ENCODE measurements at regions not wholly inside any gene's neighbourhood (a gene's known extent, or its start where the extent isn't known, plus 50 kb on each side); places are given as distances from the start of the nearest gene placed in this dataset.

GRCh38 chr19:46944123-46944748 is 75.4 kb upstream of the NPAS1 start:
- Histone ChIP-seq H3K27ac (ENCODE audit: low read depth, low read length) (peak overlapping the region; percentile 69), H3K27me3 (ENCODE audit: control insufficient read depth, insufficient read depth, low read length) (no peaks in the 10 kb centered on the region), H3K9me3 (ENCODE audit: control insufficient read depth, insufficient read depth, low read length) (no peaks in the 10 kb centered on the region), H3K4me3 (ENCODE audit: low read depth, low read length) (no peak overlapping the region), H3K36me3 (ENCODE audit: control insufficient read depth, insufficient read depth, low read length) (peaks cover 12% of the 10 kb centered on the region), H3K4me1 (ENCODE audit: control insufficient read depth, insufficient read depth, low read length) (peaks cover 26% of the 10 kb centered on the region)
- DNase-seq (ENCODE audit: low read depth in 4 of 6, low spot score in 6 of 6) = peak in 1 of 6 donors; percentile 26
- 50% methylated on average over 1 of the region's 5 CpGs for WGBS (ENCODE audit: insufficient coverage)

- Histone ChIP-seq H3K27me3 (ENCODE audit: control insufficient read depth, insufficient read depth, low read length) (no peaks in the 10 kb centered on the region), H3K4me3 (ENCODE audit: low read depth, low read length) (no peak overlapping the region), H3K36me3 (ENCODE audit: control insufficient read depth, insufficient read depth, low read length) (peaks cover 11% of the 10 kb centered on the region), H3K27ac (ENCODE audit: low read depth, low read length) (peak overlapping the region; percentile 69), H3K4me1 (ENCODE audit: control insufficient read depth, insufficient read depth, low read length) (peaks cover 26% of the 10 kb centered on the region), H3K9me3 (ENCODE audit: control insufficient read depth, insufficient read depth, low read length) (no peaks in the 10 kb centered on the region)
- 6% methylated on average over 5 of the region's 7 CpGs for WGBS (ENCODE audit: insufficient coverage)
- DNase-seq (ENCODE audit: low read depth in 4 of 6, low spot score in 6 of 6) = peak in 3 of 6 donors; percentile 31 to 79 (median 70)
These were observed 74.6 kb upstream of the NPAS1 start for GRCh38 chr19:46944918-46945628.

GRCh38 chr19:46945694-46946489 is 73.7 kb upstream of the NPAS1 start:
- H3K4me3 ChIP-seq (ENCODE audit: low read depth, low read length) = no peak overlapping the region
- no peaks in the 10 kb centered on the region for H3K9me3 ChIP-seq (ENCODE audit: control insufficient read depth, insufficient read depth, low read length)
- peaks cover 31% of the 10 kb centered on the region for H3K4me1 ChIP-seq (ENCODE audit: control insufficient read depth, insufficient read depth, low read length)

GRCh38 chr19:46946611-46947238 is 72.9 kb upstream of the NPAS1 start:
- peaks cover 2% of the 10 kb centered on the region for H3K36me3 ChIP-seq (ENCODE audit: control insufficient read depth, insufficient read depth, low read length)
- H3K27me3 ChIP-seq (ENCODE audit: control insufficient read depth, insufficient read depth, low read length) = no peaks in the 10 kb centered on the region
- no peak overlapping the region for H3K4me3 ChIP-seq (ENCODE audit: low read depth, low read length)
- no peak for DNase-seq (ENCODE audit: low read depth in 4 of 6, low spot score in 6 of 6)
- peaks cover 37% of the 10 kb centered on the region for H3K4me1 ChIP-seq (ENCODE audit: control insufficient read depth, insufficient read depth, low read length)
- H3K9me3 ChIP-seq (ENCODE audit: control insufficient read depth, insufficient read depth, low read length) = no peaks in the 10 kb centered on the region
- H3K27ac ChIP-seq (ENCODE audit: low read depth, low read length) = peak overlapping the region; percentile 69
- 100% methylated on average over 2 of the region's 4 CpGs for WGBS (ENCODE audit: insufficient coverage)

More at GRCh38 chr19:46945694-46946489, 73.7 kb upstream of the NPAS1 start:
- DNase-seq (ENCODE audit: low read depth in 4 of 6, low spot score in 6 of 6) = peak in 1 of 6 donors; percentile 40
- Histone ChIP-seq H3K27me3 (ENCODE audit: control insufficient read depth, insufficient read depth, low read length) (no peaks in the 10 kb centered on the region), H3K27ac (ENCODE audit: low read depth, low read length) (peak overlapping the region; percentile 69), H3K36me3 (ENCODE audit: control insufficient read depth, insufficient read depth, low read length) (peaks cover 3% of the 10 kb centered on the region)
- 80% methylated on average over 1 of the region's 8 CpGs for WGBS (ENCODE audit: insufficient coverage)

- no peak overlapping the region for H3K27ac ChIP-seq (ENCODE audit: low read depth, low read length)
- H3K9me3 ChIP-seq (ENCODE audit: control insufficient read depth, insufficient read depth, low read length) = no peaks in the 10 kb centered on the region
- no peak for DNase-seq (ENCODE audit: low read depth in 4 of 6, low spot score in 6 of 6)
- no peaks in the 10 kb centered on the region for H3K27me3 ChIP-seq (ENCODE audit: control insufficient read depth, insufficient read depth, low read length)
- WGBS (ENCODE audit: insufficient coverage) = no CpG with 5 or more reads among the region's 4 CpGs
- H3K4me3 ChIP-seq (ENCODE audit: low read depth, low read length) = no peak overlapping the region
- H3K36me3 ChIP-seq (ENCODE audit: control insufficient read depth, insufficient read depth, low read length) = peaks cover 5% of the 10 kb centered on the region
- peaks cover 42% of the 10 kb centered on the region for H3K4me1 ChIP-seq (ENCODE audit: control insufficient read depth, insufficient read depth, low read length)
These were observed 71.8 kb upstream of the NPAS1 start for GRCh38 chr19:46947866-46948265.

GRCh38 chr19:46950526-46951170 is 69.0 kb upstream of the NPAS1 start:
- Histone ChIP-seq H3K4me3 (ENCODE audit: low read depth, low read length) (no peak overlapping the region), H3K9me3 (ENCODE audit: control insufficient read depth, insufficient read depth, low read length) (no peaks in the 10 kb centered on the region), H3K27ac (ENCODE audit: low read depth, low read length) (no peak overlapping the region), H3K36me3 (ENCODE audit: control insufficient read depth, insufficient read depth, low read length) (peaks cover 8% of the 10 kb centered on the region), H3K27me3 (ENCODE audit: control insufficient read depth, insufficient read depth, low read length) (no peaks in the 10 kb centered on the region), H3K4me1 (ENCODE audit: control insufficient read depth, insufficient read depth, low read length) (peaks cover 32% of the 10 kb centered on the region)
- no peak for DNase-seq (ENCODE audit: low read depth in 4 of 6, low spot score in 6 of 6)
- 76% methylated on average over 2 of the region's 7 CpGs for WGBS (ENCODE audit: insufficient coverage)

- H3K27me3 ChIP-seq (ENCODE audit: control insufficient read depth, insufficient read depth, low read length) = no peaks in the 10 kb centered on the region
- H3K27ac ChIP-seq (ENCODE audit: low read depth, low read length) = no peak overlapping the region
- peak in 1 of 6 donors; percentile 76 for DNase-seq (ENCODE audit: low read depth in 4 of 6, low spot score in 6 of 6)
- no peaks in the 10 kb centered on the region for H3K9me3 ChIP-seq (ENCODE audit: control insufficient read depth, insufficient read depth, low read length)
- H3K36me3 ChIP-seq (ENCODE audit: control insufficient read depth, insufficient read depth, low read length) = peaks cover 8% of the 10 kb centered on the region
- H3K4me3 ChIP-seq (ENCODE audit: low read depth, low read length) = no peak overlapping the region
- 100% methylated on average over 1 of the region's 8 CpGs for WGBS (ENCODE audit: insufficient coverage)
- H3K4me1 ChIP-seq (ENCODE audit: control insufficient read depth, insufficient read depth, low read length) = peaks cover 26% of the 10 kb centered on the region
These were observed 68.3 kb upstream of the NPAS1 start for GRCh38 chr19:46951171-46951986.

GRCh38 chr19:46952874-46953273 is 66.8 kb upstream of the NPAS1 start:
- Histone ChIP-seq H3K4me3 (ENCODE audit: low read depth, low read length) (no peak overlapping the region), H3K27me3 (ENCODE audit: control insufficient read depth, insufficient read depth, low read length) (no peaks in the 10 kb centered on the region), H3K36me3 (ENCODE audit: control insufficient read depth, insufficient read depth, low read length) (peaks cover 8% of the 10 kb centered on the region), H3K9me3 (ENCODE audit: control insufficient read depth, insufficient read depth, low read length) (no peaks in the 10 kb centered on the region), H3K4me1 (ENCODE audit: control insufficient read depth, insufficient read depth, low read length) (peaks cover 22% of the 10 kb centered on the region), H3K27ac (ENCODE audit: low read depth, low read length) (no peak overlapping the region)
- WGBS (ENCODE audit: insufficient coverage) = 97% methylated on average over 3 of the region's 5 CpGs
- DNase-seq (ENCODE audit: low read depth in 4 of 6, low spot score in 6 of 6) = no peak
